Hippocampal formation (tissue), 2 donors: ENCODE measurements at regions not wholly inside any gene's neighbourhood (a gene's known extent, or its start where the extent isn't known, plus 50 kb on each side); places are given as distances from the start of the nearest gene placed in this dataset.

Experiments used
- DNase-seq, 2 donors: peaks; one replicate each; lab custom pipeline; 2025; lab: John Stamatoyannopoulos, UW

GRCh38 chr16:24414534-24414933 is 124.8 kb upstream of the RBBP6 start:
- no peak for DNase-seq

GRCh38 chr16:24418733-24419132 is 120.6 kb upstream of the RBBP6 start:
- no peak for DNase-seq

- DNase-seq = no peak
Observed at GRCh38 chr16:24423312-24423711, 116.1 kb upstream of the RBBP6 start.

GRCh38 chr16:24424364-24424763 is 115.0 kb upstream of the RBBP6 start:
- DNase-seq = no peak

- no peak for DNase-seq
Observed at GRCh38 chr16:24427840-24428239, 111.5 kb upstream of the RBBP6 start.

GRCh38 chr16:24428756-24429155 is 110.6 kb upstream of the RBBP6 start:
- DNase-seq = no peak

- DNase-seq = no peak
Observed at GRCh38 chr16:24430954-24431760, 108.2 kb upstream of the RBBP6 start.

GRCh38 chr16:24433706-24434105 is 105.7 kb upstream of the RBBP6 start:
- DNase-seq = no peak

GRCh38 chr16:24440306-24440705 is 99.1 kb upstream of the RBBP6 start:
- no peak for DNase-seq

GRCh38 chr16:24442631-24443030 is 96.7 kb upstream of the RBBP6 start:
- DNase-seq = no peak

GRCh38 chr16:24445216-24445615 is 94.2 kb upstream of the RBBP6 start:
- no peak for DNase-seq

- no peak for DNase-seq
Observed at GRCh38 chr16:24446189-24446588, 93.2 kb upstream of the RBBP6 start.

GRCh38 chr16:24452724-24453123 is 86.6 kb upstream of the RBBP6 start:
- DNase-seq = no peak

GRCh38 chr16:24463196-24463945 is 76.0 kb upstream of the RBBP6 start:
- no peak for DNase-seq

GRCh38 chr16:24471561-24472350 is 67.6 kb upstream of the RBBP6 start:
- peak in 1 of 2 donors; percentile 19 for DNase-seq

- DNase-seq = no peak
Observed at GRCh38 chr16:24477492-24477891, 61.9 kb upstream of the RBBP6 start.

GRCh38 chr16:24478401-24478800 is 61.0 kb upstream of the RBBP6 start:
- no peak for DNase-seq

GRCh38 chr16:24482681-24483202 is 56.6 kb upstream of the RBBP6 start:
- no peak for DNase-seq

GRCh38 chr16:24488045-24488444 is 51.3 kb upstream of the RBBP6 start:
- no peak for DNase-seq
